H1 (cell line): ENCODE measurements at regions not wholly inside any gene's neighbourhood (a gene's known extent, or its start where the extent isn't known, plus 50 kb on each side); places are given as distances from the start of the nearest gene placed in this dataset.

Source experiments
- CTCF ChIA-PET: fragments of 300-600 bp; sonication (Branson Sonifier 250); formaldehyde crosslinking; loops from one replicate; lab custom pipeline; 2021; ENCODE audit not compliant: partially characterized antibody; lab: Charles Lee
- POLR2A ChIA-PET: fragments of 300-600 bp; sonication (Branson Sonifier 250); formaldehyde crosslinking; loops from one replicate; lab custom pipeline; 2021; ENCODE audit warnings: inconsistent platforms; ENCODE audit not compliant: partially characterized antibody; lab: Charles Lee
- DNase-seq, 2 experiments: peaks; one replicate each; pipeline versions ENCODE4 v3.0.0 to v3.0.0-alpha.2; 2010 to 2022; ENCODE audit warnings: low spot score in 2 of 2, low read depth in 1 of 2, mixed read lengths in 1 of 2
- FAIRE-seq: peaks from 2 replicates; lab custom pipeline; 2011; peaks lifted over from hg19 to GRCh38; lab: Jason Lieb, UNC
- H2AFZ ChIP-seq: 2 replicates; pipeline ENCODE4 v1.8.1; 2012; ENCODE audit warnings: low read length, inconsistent platforms
- H2AK5ac ChIP-seq: 2 replicates; pipeline ENCODE4 v1.6.1; 2013; ENCODE audit warnings: low read depth, low read length
- H2BK120ac ChIP-seq: replicated peaks from 2 replicates; pipeline ENCODE3; 2013; ENCODE audit warnings: low read depth, low read length, inconsistent platforms
- H2BK12ac ChIP-seq: 2 replicates; pipeline ENCODE4 v1.6.1; 2013; ENCODE audit warnings: low read depth, low read length
- H2BK15ac ChIP-seq: 2 replicates; pipeline ENCODE4 v1.6.1; 2013; ENCODE audit warnings: low read length
- H2BK20ac ChIP-seq: 2 replicates; pipeline ENCODE4 v1.6.1; 2013; ENCODE audit warnings: low read length
- H2BK5ac ChIP-seq: 2 replicates; pipeline ENCODE4 v1.6.1; 2013; ENCODE audit warnings: low read depth, low read length
- H3K14ac ChIP-seq: 2 replicates; pipeline ENCODE4 v1.6.1; 2013; ENCODE audit warnings: inconsistent platforms; ENCODE audit not compliant: insufficient read length
- H3K18ac ChIP-seq: 2 replicates; pipeline ENCODE4 v1.6.1; 2013; ENCODE audit warnings: low read length; ENCODE audit errors: extremely low read depth
- H3K23ac ChIP-seq: 2 replicates; pipeline ENCODE4 v1.6.1; 2013; ENCODE audit warnings: inconsistent platforms; ENCODE audit not compliant: insufficient read length
- H3K23me2 ChIP-seq: 2 replicates; pipeline ENCODE4 v1.6.1; 2013; ENCODE audit warnings: low read depth, low read length
- H3K27ac ChIP-seq: 2 replicates; pipeline ENCODE4 v1.6.1; 2011; ENCODE audit warnings: low read depth, low read length, inconsistent platforms
- H3K27me3 ChIP-seq, 4 experiments: replicated peaks in 1 of 4; 1 replicate in 1 of 4; 2 replicates in 3 of 4; pipeline versions ENCODE4 v1.6.1 to v1.8.1; 2011 to 2013; ENCODE audit warnings: low read length in 3 of 4, mild to moderate bottlenecking in 3 of 4, inconsistent platforms in 2 of 4, mixed read lengths in 2 of 4, moderate library complexity in 1 of 4; ENCODE audit not compliant: control insufficient read depth in 3 of 4, insufficient read depth in 3 of 4; ENCODE audit errors: extremely low read depth in 1 of 4
- H3K36me3 ChIP-seq, 4 experiments: 2 replicates each; pipeline versions ENCODE4 v1.6.1 to v1.8.1; 2011 to 2013; ENCODE audit warnings: mild to moderate bottlenecking in 4 of 4, low read length in 3 of 4, moderate library complexity in 2 of 4, control low read depth in 1 of 4, inconsistent platforms in 1 of 4; ENCODE audit not compliant: insufficient read depth in 4 of 4, control insufficient read depth in 2 of 4
- H3K4ac ChIP-seq: replicated peaks from 2 replicates; pipeline ENCODE3; 2013; ENCODE audit warnings: low read length, low read depth, mixed read lengths, inconsistent platforms; ENCODE audit not compliant: insufficient read length
- H3K4me1 ChIP-seq, 4 experiments: replicated peaks in 1 of 4; 1 replicate in 1 of 4; 2 replicates in 3 of 4; pipeline versions ENCODE4 v1.6.1 to v1.8.1; 2011 to 2013; ENCODE audit warnings: low read length in 3 of 4, inconsistent platforms in 2 of 4, mixed read lengths in 1 of 4; ENCODE audit not compliant: insufficient read depth in 4 of 4, control insufficient read depth in 3 of 4
- H3K4me2 ChIP-seq, 2 experiments: 2 replicates each; pipeline versions ENCODE4 v1.6.1 to v1.8.1; 2011 to 2013; ENCODE audit warnings: low read depth in 2 of 2, low read length in 2 of 2, control low read depth in 1 of 2, inconsistent platforms in 1 of 2, mild to moderate bottlenecking in 1 of 2; ENCODE audit not compliant: insufficient read depth in 1 of 2
- H3K4me3 ChIP-seq, 4 experiments: fragments of 200-600, 300-600 bp in 1 of 4; sonication (generic), shearing (Covaris generic), sonication (Bioruptor Twin) in 1 of 4; 2 replicates each; pipeline versions ENCODE4 v1.5.1 to v1.8.1; 2011 to 2016; ENCODE audit warnings: low read length in 4 of 4, low read depth in 3 of 4, control low read depth in 2 of 4, inconsistent platforms in 2 of 4, mild to moderate bottlenecking in 2 of 4, mixed read lengths in 1 of 4, moderate library complexity in 1 of 4; ENCODE audit not compliant: insufficient read depth in 2 of 4; ENCODE audit errors: extremely low read depth in 1 of 4
- H3K56ac ChIP-seq: replicated peaks from 2 replicates; pipeline ENCODE3; 2013; ENCODE audit warnings: low read depth, mild to moderate bottlenecking, mixed read lengths, low read length, inconsistent platforms; ENCODE audit not compliant: insufficient read length
- H3K79me1 ChIP-seq: 2 replicates; pipeline ENCODE4 v1.6.1; 2013; ENCODE audit warnings: low read depth, low read length, control low read depth
- H3K79me2 ChIP-seq, 2 experiments: 2 replicates each; pipeline versions ENCODE4 v1.6.1 to v1.8.1; 2012 to 2013; ENCODE audit warnings: low read length in 2 of 2, mild to moderate bottlenecking in 2 of 2, inconsistent platforms in 1 of 2; ENCODE audit not compliant: insufficient read depth in 2 of 2, control insufficient read depth in 1 of 2
- H3K9ac ChIP-seq, 4 experiments: replicated peaks in 1 of 4; 1 replicate in 1 of 4; 2 replicates in 3 of 4; pipeline versions ENCODE4 v1.6.1 to v1.8.1; 2011 to 2013; ENCODE audit warnings: low read depth in 3 of 4, low read length in 3 of 4, control low read depth in 2 of 4, mild to moderate bottlenecking in 2 of 4, moderate library complexity in 2 of 4, inconsistent platforms in 1 of 4; ENCODE audit errors: extremely low read depth in 1 of 4
- H3K9me3 ChIP-seq, 2 experiments: 2 replicates each; pipeline versions ENCODE4 v1.6.1 to v1.8.1; 2012 to 2013; ENCODE audit warnings: mild to moderate bottlenecking in 2 of 2, moderate library complexity in 2 of 2, control low read depth in 1 of 2, inconsistent platforms in 1 of 2, low read depth in 1 of 2, low read length in 1 of 2, mixed read lengths in 1 of 2; ENCODE audit not compliant: insufficient read depth in 2 of 2
- H4K20me1 ChIP-seq, 2 experiments: replicated peaks in 1 of 2; 2 replicates each; pipeline versions ENCODE3 to v1.8.1; 2011 to 2013; ENCODE audit warnings: inconsistent platforms in 2 of 2, low read length in 2 of 2, mild to moderate bottlenecking in 1 of 2; ENCODE audit not compliant: insufficient read depth in 2 of 2, control insufficient read depth in 1 of 2
- H4K5ac ChIP-seq: 2 replicates; pipeline ENCODE4 v1.6.1; 2013; ENCODE audit warnings: low read length, low read depth, mixed read lengths, inconsistent platforms; ENCODE audit not compliant: insufficient read length
- H4K8ac ChIP-seq: 2 replicates; pipeline ENCODE4 v1.8.0; 2013; ENCODE audit warnings: mild to moderate bottlenecking, moderate library complexity, low read length, inconsistent platforms; ENCODE audit not compliant: insufficient read depth; ENCODE audit errors: extremely low read depth
- H4K91ac ChIP-seq: replicated peaks from 2 replicates; pipeline ENCODE3; 2013; ENCODE audit warnings: low read length, mixed read lengths, inconsistent platforms; ENCODE audit not compliant: insufficient read length
- ASH2L ChIP-seq: fragments of 200-600, 300-600 bp; sonication (generic); IDR thresholded peaks from one replicate; pipeline ENCODE4 v1.7.1; 2017; ENCODE audit warnings: low read length
- BACH1 ChIP-seq: IDR thresholded peaks from 2 replicates; pipeline ENCODE4 v1.6.1; 2012; ENCODE audit warnings: low read length, improper control_type of control experiment
- EGR1 ChIP-seq: IDR thresholded peaks from 2 replicates; pipeline ENCODE4 v1.6.1; 2011; ENCODE audit warnings: low read depth, low read length, borderline replicate concordance
- KDM5A ChIP-seq: fragments of 200-600 bp; IDR thresholded peaks from 2 replicates; pipeline ENCODE4 v1.7.1; 2012; ENCODE audit warnings: mild to moderate bottlenecking, low read length, inconsistent platforms, mixed read lengths
- POLR2A ChIP-seq, 2 experiments: IDR thresholded peaks; 1 replicate in 1 of 2; 2 replicates in 1 of 2; pipeline ENCODE4 v1.6.1; 2011; ENCODE audit warnings: low read depth in 2 of 2, low read length in 2 of 2, mild to moderate bottlenecking in 2 of 2; ENCODE audit errors: control extremely low read depth in 1 of 2
- POU5F1 ChIP-seq: IDR thresholded peaks from 2 replicates; pipeline ENCODE4 v1.6.1; 2011; ENCODE audit warnings: low read depth, mild to moderate bottlenecking, low read length, moderate library complexity
- RNF2 ChIP-seq: fragments of 200-900, 300-1000 bp; sonication (generic); IDR thresholded peaks from 2 replicates; pipeline ENCODE4 v1.7.1; 2016; ENCODE audit warnings: borderline replicate concordance, low read depth, mild to moderate bottlenecking, antibody characterized with exemption, low read length; ENCODE audit not compliant: poor library complexity, severe bottlenecking; ENCODE audit errors: missing control alignments
- SAP30 ChIP-seq: fragments of 300-600 bp; sonication (generic); IDR thresholded peaks from 2 replicates; pipeline ENCODE4 v1.7.1; 2012; ENCODE audit warnings: low read length, moderate library complexity, mild to moderate bottlenecking, inconsistent platforms; ENCODE audit not compliant: insufficient read depth, insufficient replicate concordance
- SP2 ChIP-seq: IDR thresholded peaks from 2 replicates; pipeline ENCODE4 v1.6.1; 2012; ENCODE audit warnings: mild to moderate bottlenecking, low read length, inconsistent platforms
- SUZ12 ChIP-seq: fragments of 200-600 bp; sonication (generic); IDR thresholded peaks from 2 replicates; pipeline ENCODE4 v1.6.1; 2012; ENCODE audit warnings: mild to moderate bottlenecking, inconsistent platforms, low read length, moderate library complexity, mixed read lengths
- WGBS, 2 experiments: shearing (Covaris generic) in 1 of 2; methylation state at CpG; one replicate each; pipeline versions ENCODE4 v1.1.6 to v1.1.7; 2013 to 2015; ENCODE audit warnings: low lambda C conversion rate in 2 of 2, mixed read lengths in 2 of 2, inconsistent platforms in 1 of 2, low coverage in 1 of 2, missing lambda C conversion rate in 1 of 2; ENCODE audit not compliant: insufficient replicate concordance in 2 of 2, insufficient coverage in 1 of 2, insufficient read length in 1 of 2; ENCODE audit errors: extremely low coverage in 1 of 2, missing lambda C conversion rate in 1 of 2; 5-methylcytosine and 5-hydroxymethylcytosine counted together
- TF ChIP-seq, protein P1 (sequence below): IDR thresholded peaks from 2 replicates; pipeline ENCODE4 v1.6.1; 2012; ENCODE audit warnings: inconsistent platforms
- TF ChIP-seq, protein P2 (sequence below): IDR thresholded peaks from 2 replicates; pipeline ENCODE4 v1.6.1; 2012; ENCODE audit warnings: low read length, inconsistent platforms

DNA sequence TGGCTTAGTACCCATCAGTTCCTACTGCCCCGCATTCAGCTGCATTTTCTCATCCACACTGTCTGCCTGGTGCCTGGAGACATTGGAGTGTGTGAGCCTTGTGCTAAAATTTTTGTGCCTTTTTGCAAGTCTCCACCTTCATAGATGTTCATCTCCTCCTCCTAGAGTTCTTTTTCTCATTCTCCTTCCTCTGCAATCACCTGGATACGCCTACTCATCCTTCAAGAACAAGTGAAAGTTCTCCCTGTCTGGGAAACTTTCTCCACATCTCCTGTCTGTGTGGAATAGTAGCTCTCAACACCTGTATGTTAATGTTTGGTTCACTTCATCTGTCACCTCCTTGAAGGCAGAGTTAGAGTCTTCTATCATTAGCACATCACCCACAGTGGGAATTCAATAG is 125.7 kb upstream of the FBXL17 start:
- H2AFZ ChIP-seq = no peak overlapping the region
- POLR2A ChIA-PET = no interaction called here

More for the DNA sequence above, 125.7 kb upstream of the FBXL17 start:
- Histone ChIP-seq H3K4me3 (no peak overlapping the region), H2BK15ac (no peak overlapping the region), H3K79me2 (no peaks in the 10 kb centered on the region), H4K5ac (no peak overlapping the region), H2BK120ac (no peak overlapping the region), H3K36me3 (no peaks in the 10 kb centered on the region)
- no peak for DNase-seq
- TF ChIP-seq, protein P1, sequence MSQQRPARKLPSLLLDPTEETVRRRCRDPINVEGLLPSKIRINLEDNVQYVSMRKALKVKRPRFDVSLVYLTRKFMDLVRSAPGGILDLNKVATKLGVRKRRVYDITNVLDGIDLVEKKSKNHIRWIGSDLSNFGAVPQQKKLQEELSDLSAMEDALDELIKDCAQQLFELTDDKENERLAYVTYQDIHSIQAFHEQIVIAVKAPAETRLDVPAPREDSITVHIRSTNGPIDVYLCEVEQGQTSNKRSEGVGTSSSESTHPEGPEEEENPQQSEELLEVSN = no peak
- TF ChIP-seq, protein P2, sequence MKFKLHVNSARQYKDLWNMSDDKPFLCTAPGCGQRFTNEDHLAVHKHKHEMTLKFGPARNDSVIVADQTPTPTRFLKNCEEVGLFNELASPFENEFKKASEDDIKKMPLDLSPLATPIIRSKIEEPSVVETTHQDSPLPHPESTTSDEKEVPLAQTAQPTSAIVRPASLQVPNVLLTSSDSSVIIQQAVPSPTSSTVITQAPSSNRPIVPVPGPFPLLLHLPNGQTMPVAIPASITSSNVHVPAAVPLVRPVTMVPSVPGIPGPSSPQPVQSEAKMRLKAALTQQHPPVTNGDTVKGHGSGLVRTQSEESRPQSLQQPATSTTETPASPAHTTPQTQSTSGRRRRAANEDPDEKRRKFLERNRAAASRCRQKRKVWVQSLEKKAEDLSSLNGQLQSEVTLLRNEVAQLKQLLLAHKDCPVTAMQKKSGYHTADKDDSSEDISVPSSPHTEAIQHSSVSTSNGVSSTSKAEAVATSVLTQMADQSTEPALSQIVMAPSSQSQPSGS = no peak
- TF ChIP-seq POU5F1 (no peak), RNF2 (no peak), SP2 (no peak), EGR1 (no peak), SUZ12 (no peak), ASH2L (no peak), SAP30 (no peak), BACH1 (no peak), POLR2A (IDR thresholded peaks at IDR 0.05; ENCODE audit: control extremely low read depth in 1 of 2, low read depth in 2 of 2, low read length in 2 of 2) (no peak), KDM5A (no peak)
- TF ChIP-seq, all 59 proteins: peak for 0
- H4K91ac ChIP-seq = no peak overlapping the region
- H3K56ac ChIP-seq = no peak overlapping the region
- H3K79me1 ChIP-seq = no peaks in the 10 kb centered on the region
- no peak overlapping the region for H3K23ac ChIP-seq
- H3K27me3 ChIP-seq = no peaks in the 10 kb centered on the region
- no peaks in the 10 kb centered on the region for H4K20me1 ChIP-seq
- no peak overlapping the region for H3K27ac ChIP-seq
- H3K23me2 ChIP-seq = no peaks in the 10 kb centered on the region
- no peak overlapping the region for H4K8ac ChIP-seq
- no peak overlapping the region for H3K18ac ChIP-seq
- H3K4me1 ChIP-seq = no peaks in the 10 kb centered on the region
- H2BK12ac ChIP-seq = no peak overlapping the region
- no peak overlapping the region for H3K14ac ChIP-seq
- no peak overlapping the region for H3K4me2 ChIP-seq
- no peak for FAIRE-seq
- 95% methylated on average over 2 of the region's 2 CpGs; no CpG with 5 or more reads in 1 of the 2 experiments for WGBS, 2 experiments
- no peak overlapping the region for H2AK5ac ChIP-seq
- CTCF ChIA-PET = interaction anchor here (0.6 kb wide), 1 partner anchor 857 kb away, joined by 3 read pairs; no protein-coding TSS in a partner anchor
- H3K4ac ChIP-seq = no peak overlapping the region
- no peak overlapping the region for H3K9ac ChIP-seq
- no peaks in the 10 kb centered on the region for H3K9me3 ChIP-seq
- H2BK20ac ChIP-seq = no peak overlapping the region
- H2BK5ac ChIP-seq = no peak overlapping the region
